GM12873 (cell line): ENCODE measurements at regions not wholly inside any gene's neighbourhood (a gene's known extent, or its start where the extent isn't known, plus 50 kb on each side); places are given as distances from the start of the nearest gene placed in this dataset.

Source experiments
- TF ChIP-seq, protein P1 (sequence below): IDR thresholded peaks from 2 replicates; pipeline ENCODE4 v1.5.1; 2012; ENCODE audit warnings: low read depth, mild to moderate bottlenecking, moderate library complexity, low read length, control low read depth; ENCODE audit not compliant: insufficient read depth; ENCODE audit errors: missing control alignments

DNA sequence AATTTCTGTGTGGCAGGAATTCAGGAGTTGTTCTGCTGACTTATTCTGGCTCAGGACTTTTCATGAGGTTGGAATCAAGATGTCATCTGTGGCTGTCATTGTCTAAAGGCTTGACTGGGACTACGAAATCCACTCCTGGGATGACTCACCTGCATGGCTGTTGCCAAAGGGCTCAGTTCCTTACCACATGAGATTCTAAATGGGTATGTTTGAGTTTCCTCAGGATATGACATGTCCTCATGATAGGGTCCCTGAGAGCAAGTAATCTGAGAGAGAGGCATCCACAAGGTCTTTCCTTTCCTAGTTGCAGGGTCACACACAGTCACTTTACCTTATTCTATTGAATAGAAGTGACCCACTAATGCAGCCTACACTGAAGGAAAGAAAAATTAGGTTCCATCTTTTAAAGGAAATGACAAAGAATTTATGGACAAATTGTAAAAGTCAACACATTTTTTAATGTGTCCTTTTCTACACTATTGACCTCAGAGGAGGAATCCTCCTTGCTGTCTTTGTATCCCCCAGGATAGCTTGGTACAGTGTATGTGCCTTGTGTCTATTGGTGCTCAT is 1025.0 kb upstream of the GJE1 start:
- TF ChIP-seq, protein P1, sequence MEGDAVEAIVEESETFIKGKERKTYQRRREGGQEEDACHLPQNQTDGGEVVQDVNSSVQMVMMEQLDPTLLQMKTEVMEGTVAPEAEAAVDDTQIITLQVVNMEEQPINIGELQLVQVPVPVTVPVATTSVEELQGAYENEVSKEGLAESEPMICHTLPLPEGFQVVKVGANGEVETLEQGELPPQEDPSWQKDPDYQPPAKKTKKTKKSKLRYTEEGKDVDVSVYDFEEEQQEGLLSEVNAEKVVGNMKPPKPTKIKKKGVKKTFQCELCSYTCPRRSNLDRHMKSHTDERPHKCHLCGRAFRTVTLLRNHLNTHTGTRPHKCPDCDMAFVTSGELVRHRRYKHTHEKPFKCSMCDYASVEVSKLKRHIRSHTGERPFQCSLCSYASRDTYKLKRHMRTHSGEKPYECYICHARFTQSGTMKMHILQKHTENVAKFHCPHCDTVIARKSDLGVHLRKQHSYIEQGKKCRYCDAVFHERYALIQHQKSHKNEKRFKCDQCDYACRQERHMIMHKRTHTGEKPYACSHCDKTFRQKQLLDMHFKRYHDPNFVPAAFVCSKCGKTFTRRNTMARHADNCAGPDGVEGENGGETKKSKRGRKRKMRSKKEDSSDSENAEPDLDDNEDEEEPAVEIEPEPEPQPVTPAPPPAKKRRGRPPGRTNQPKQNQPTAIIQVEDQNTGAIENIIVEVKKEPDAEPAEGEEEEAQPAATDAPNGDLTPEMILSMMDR = no peak

DNA sequence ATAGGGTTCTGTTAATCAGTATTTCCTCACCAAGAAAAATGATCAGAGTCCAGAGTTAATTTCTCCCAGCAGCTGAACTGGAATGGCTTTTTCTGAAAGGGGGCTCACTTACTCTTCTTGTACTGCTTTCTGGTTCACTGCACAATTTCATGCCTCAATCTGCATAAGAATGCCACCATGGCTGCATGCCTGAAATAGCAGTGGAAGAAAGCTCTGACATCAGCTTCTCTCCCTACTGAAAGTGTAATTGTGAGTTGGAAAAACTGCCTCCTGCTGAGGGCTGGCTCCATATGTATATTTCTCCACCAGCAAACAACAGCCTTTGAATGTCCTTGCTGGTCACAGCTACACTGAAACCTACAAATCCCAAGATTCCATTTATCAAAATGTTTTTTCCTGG is 1027.2 kb upstream of the GJE1 start:
- TF ChIP-seq, protein P1 = no peak

DNA sequence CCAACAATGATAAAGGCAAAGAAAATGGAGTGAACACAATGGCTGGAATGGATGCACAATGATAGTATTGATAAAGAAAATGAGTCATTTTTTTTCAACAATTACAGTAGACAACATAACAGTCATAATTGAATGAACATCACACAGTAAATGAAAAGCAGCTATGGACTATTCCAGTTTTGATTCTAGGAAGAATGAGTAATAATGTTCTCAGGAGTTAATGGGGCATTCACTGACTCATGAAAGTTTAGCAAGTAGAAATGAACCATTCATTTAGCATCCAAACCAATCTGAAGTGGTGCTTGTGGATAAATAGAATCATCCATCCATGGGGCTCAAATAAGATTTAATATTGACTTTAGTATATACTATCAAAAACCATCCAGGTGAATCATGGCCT is 1029.5 kb upstream of the GJE1 start:
- TF ChIP-seq, protein P1 = no peak

DNA sequence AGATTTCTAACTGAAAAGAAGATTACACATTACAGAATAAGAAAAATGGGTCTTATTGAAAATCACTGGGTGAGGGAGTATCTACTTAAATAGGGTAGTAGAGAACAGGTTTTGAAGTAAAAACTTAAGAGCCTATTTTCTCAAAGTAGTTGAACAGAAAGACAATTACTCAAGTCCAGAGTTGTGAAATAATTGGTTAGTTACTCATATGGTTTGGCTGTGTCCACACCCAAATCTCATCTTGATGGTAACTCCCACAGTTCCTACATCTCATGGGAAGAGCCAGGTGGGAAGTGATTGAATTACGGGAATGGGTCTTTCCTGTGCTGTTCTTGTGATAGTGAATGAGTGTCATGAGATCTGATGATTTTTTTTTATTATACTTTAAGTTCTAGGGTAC is 1035.3 kb upstream of the GJE1 start:
- TF ChIP-seq, protein P1 = no peak

DNA sequence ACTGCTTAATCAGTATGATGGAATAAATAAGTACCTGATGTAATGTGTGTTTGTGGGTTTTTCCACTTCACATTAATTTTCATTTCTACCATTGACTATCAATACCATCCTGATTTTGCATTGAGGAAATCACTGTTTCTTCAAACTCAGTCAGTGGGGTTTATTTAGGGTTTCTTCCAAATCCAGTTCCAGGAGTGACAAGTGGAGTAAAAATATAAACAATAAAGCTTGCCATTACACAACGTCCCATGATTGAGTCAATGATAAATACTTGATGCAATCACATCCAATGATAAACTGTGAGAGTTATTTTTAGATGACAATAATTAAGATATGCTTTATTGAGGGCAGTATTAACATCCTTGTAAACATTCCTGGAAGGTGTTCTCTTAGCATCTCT is 1037.4 kb upstream of the GJE1 start:
- TF ChIP-seq, protein P1 = no peak

DNA sequence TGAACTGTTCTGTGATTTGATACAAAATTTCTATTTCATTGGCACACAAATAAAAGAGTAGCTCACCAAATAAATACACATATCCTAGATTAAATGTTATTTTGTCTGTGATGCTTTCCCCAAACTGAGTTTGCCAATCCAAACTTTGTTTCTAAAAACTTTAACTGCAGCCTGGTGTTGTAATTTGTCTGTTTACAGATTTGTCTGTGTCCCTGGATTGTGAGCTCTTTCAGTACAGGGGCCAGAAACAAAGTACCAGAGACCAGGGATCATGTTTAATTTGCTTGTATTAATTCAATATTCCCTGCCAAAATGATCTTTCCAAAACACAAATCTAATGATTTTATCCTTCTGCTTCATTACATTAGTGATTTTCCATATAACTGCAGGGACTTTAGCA is 1044.6 kb upstream of the GJE1 start:
- TF ChIP-seq, protein P1 = no peak

DNA sequence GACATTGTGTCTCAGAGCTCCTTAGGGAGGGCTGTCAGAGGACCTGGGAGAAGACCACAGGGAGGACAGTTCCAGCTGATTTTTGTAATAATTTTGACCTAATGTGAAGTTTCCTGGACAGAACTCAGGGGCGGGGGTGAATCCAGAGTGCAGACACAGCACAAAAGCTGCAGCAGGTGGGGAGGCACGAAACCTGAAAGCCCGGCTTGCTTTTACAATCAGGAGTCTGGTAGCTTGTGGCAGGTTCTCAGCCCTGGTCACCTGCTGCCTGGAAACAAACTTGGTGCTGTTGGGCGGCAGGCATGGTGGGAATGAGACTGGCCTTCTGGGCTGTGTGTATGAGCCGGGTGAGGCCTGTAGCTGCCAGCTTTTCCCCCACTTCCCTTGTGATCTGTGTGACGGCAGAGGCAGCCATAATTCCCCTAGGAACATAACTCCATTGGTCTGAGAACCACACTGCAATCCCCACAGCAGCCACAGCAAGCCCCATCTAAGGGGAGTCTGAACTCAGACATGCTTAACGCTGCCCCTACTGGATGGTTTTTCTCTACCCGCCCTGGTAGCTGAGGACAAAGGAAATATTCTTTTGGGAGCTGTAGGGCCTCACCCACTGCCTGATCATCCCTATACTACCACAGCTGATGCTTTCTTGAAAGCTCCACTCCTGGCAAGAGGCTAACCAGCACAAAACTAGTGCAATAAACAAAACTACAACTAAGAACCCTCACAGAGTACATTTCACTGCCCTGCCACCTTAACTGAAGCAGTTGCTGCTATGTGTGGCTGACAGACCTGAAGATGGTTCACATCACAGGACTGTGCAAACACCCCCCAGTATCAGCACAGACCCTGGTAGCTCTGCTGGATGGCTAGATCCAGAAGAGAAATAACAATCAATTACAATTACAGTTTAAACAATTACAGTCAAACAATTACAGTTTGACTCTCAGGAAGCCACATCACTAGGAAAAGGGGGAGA is 1055.1 kb upstream of the GJE1 start:
- TF ChIP-seq, protein P1 = peak; percentile 42
